LNCAP (cell line): ENCODE measurements at regions not wholly inside any gene's neighbourhood (a gene's known extent, or its start where the extent isn't known, plus 50 kb on each side); places are given as distances from the start of the nearest gene placed in this dataset.

Experiments
- TF ChIP-seq, protein P1 (sequence below): fragments of 450-650 bp; IDR thresholded peaks from 2 replicates; pipeline ENCODE4 v1.5.1; 2017; ENCODE audit warnings: mild to moderate bottlenecking

DNA sequence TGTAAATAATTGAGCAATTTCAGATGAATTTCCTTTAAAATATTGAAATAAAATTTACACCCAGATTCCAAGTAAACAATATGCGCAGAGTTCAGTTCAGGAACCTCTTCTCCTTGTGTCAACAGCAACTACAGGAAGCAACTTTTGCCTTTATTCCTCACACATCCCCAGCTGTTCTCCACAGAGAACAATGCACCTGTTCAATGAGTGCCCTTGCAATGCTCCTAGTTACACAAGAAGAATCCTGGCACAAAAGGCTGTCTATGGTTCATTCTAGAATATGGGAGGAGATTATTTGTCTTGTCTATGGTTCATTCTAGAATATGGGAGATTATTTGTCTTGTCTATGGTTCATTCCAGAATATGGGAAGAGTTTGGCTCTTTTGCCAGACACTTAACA lies 454.9 kb downstream of the BTBD3 start:
- TF ChIP-seq, protein P1, sequence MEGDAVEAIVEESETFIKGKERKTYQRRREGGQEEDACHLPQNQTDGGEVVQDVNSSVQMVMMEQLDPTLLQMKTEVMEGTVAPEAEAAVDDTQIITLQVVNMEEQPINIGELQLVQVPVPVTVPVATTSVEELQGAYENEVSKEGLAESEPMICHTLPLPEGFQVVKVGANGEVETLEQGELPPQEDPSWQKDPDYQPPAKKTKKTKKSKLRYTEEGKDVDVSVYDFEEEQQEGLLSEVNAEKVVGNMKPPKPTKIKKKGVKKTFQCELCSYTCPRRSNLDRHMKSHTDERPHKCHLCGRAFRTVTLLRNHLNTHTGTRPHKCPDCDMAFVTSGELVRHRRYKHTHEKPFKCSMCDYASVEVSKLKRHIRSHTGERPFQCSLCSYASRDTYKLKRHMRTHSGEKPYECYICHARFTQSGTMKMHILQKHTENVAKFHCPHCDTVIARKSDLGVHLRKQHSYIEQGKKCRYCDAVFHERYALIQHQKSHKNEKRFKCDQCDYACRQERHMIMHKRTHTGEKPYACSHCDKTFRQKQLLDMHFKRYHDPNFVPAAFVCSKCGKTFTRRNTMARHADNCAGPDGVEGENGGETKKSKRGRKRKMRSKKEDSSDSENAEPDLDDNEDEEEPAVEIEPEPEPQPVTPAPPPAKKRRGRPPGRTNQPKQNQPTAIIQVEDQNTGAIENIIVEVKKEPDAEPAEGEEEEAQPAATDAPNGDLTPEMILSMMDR = no peak

- TF ChIP-seq, protein P1 = no peak
Observed at GRCh38 chr20:12375967-12376366, 458.3 kb downstream of the BTBD3 start.

- TF ChIP-seq, protein P1 = no peak
Observed at GRCh38 chr20:12383821-12384220, 466.1 kb downstream of the BTBD3 start.

- TF ChIP-seq, protein P1 = no peak
Observed at GRCh38 chr20:12386821-12387220, 469.1 kb downstream of the BTBD3 start.

- TF ChIP-seq, protein P1 = no peak
Observed at GRCh38 chr20:12391099-12391498, 473.4 kb downstream of the BTBD3 start.

GRCh38 chr20:12394786-12395185 lies 477.1 kb downstream of the BTBD3 start:
- TF ChIP-seq, protein P1 = no peak

DNA sequence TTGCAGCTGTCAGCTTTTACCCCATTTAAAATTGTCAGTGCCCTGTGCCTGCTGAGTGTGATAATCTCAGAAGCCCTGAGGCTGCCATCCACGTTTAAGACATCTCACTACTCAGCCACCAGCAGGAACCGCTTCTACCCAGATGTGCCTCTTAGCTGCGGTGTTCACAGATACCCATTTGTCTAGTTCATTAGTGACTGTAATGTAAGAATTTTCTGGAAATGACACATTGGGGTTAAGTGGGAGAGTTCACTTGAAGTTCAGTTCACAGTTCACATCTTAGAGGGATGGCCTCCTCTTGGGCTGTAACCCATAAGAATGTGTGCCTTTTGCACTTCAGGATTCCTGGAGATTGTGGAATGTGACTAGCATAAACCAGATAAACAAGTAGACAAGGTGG lies 477.7 kb downstream of the BTBD3 start:
- TF ChIP-seq, protein P1 = no peak

GRCh38 chr20:12395760-12396159 lies 478.1 kb downstream of the BTBD3 start:
- TF ChIP-seq, protein P1 = no peak
